HepG2 (cell line): ENCODE measurements at regions not wholly inside any gene's neighbourhood (a gene's known extent, or its start where the extent isn't known, plus 50 kb on each side); places are given as distances from the start of the nearest gene placed in this dataset.

Source experiments
- CREB1 ChIP-seq, 2 experiments: fragments of 450-650 bp in 1 of 2; IDR thresholded peaks; 2 replicates each; pipeline ENCODE4 v1.6.1; 2016 to 2017; ENCODE audit warnings: control low read depth in 1 of 2, mild to moderate bottlenecking in 1 of 2, missing compliant biosample characterization in 1 of 2, missing genetic modification characterization in 1 of 2
- HOXA7 ChIP-seq: sonication (generic); formaldehyde crosslinking; IDR thresholded peaks from 2 replicates; pipeline ENCODE4 v1.8.1; 2022; ENCODE audit warnings: mild to moderate bottlenecking, missing genetic modification reagents, moderate library complexity
- NFIB ChIP-seq: sonication (generic); formaldehyde crosslinking; IDR thresholded peaks from 2 replicates; pipeline ENCODE4 v1.9.0; 2021; ENCODE audit warnings: missing genetic modification reagents, mild to moderate bottlenecking, borderline replicate concordance
- PRDM10 ChIP-seq: sonication (generic); formaldehyde crosslinking; IDR thresholded peaks from 2 replicates; pipeline ENCODE4 v1.4.0; 2020; ENCODE audit warnings: low read depth, missing genetic modification reagents
- STAT6 ChIP-seq: sonication (generic); formaldehyde crosslinking; IDR thresholded peaks from 2 replicates; pipeline ENCODE4 v1.4.0; 2020; ENCODE audit warnings: missing genetic modification reagents, mild to moderate bottlenecking, borderline replicate concordance
- ZBTB8A ChIP-seq: sonication (generic); formaldehyde crosslinking; IDR thresholded peaks from 2 replicates; pipeline ENCODE4 v1.4.0; 2020; ENCODE audit warnings: mild to moderate bottlenecking, low read depth, missing genetic modification reagents, borderline replicate concordance
- ZNF674 ChIP-seq: sonication (generic); formaldehyde crosslinking; IDR thresholded peaks from 2 replicates; pipeline ENCODE4 v1.5.0; 2020; ENCODE audit warnings: low read depth, mild to moderate bottlenecking, missing genetic modification reagents

DNA sequence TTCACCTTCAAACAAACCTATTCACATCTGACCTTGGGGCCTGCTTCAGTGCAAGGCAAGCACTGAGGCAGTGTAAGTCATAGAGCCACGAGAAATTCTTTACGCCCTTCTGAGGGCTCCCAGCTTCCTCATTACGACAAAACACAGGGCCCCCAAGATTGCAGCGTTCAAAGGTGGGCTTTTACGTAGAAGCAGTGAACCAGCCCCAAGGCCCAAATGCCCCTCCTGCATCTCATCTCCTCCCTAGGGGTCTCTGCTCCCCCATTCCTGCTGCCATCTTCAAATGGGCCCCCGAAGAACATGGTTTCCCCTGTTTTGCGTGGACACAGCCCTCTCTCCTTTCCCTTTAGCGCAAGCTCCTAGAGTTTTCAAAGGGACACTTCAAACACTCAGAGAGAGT lies 285.1 kb downstream of the MEX3B start (continued):
- TF ChIP-seq PRDM10 (no peak), ZNF674 (CRISPR knock-in tag) (no peak), CREB1 (IDR thresholded peaks at IDR 0.05) (no peak), CREB1 (CRISPR knock-in tag; IDR thresholded peaks at IDR 0.05) (no peak), ZBTB8A (no peak), NFIB (CRISPR knock-in tag) (no peak), STAT6 (no peak), HOXA7 (CRISPR knock-in tag) (no peak)
